ENCODE measurements at regions not wholly inside any gene's neighbourhood (a gene's known extent, or its start where the extent isn't known, plus 50 kb on each side); places are given as distances from the start of the nearest gene placed in this dataset.

DNA sequence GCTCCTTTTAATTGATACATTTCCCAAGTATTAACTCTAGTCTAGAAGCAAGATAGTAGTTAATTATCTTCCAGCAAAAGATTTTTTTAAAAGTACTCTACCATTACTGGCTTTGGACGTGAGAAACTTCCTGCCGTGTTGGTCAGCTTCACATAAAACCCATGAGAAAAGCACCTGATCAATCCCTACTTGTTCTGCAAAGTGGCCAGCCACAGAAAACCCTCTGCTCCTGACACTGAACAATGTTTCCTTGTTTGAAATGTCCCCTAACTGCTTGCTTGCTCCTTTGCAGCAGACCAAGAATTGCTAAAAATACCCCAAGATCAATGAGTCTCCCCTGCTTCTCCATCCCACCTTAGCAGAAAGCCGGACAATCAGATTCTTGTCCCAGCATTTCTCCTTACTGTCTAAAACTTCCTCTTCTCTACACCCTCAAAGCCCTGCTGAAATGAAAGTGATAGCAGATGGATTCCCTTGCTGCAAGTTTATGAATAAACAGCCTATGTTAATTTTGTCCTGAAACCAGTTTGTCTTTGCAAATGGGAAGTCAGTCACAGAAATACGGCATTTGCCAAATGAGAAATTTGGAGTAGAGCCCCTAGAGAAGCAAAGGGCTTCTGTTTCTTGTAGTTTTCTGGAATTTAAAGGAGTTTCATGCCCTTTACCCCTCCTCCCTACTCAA, 207.1 kb upstream of the ARHGAP20 start:
- WGBS, 2 donors = 61 to 63% methylated on average over 4 of the region's 4 CpGs
- Histone ChIP-seq H3K4me3 (no peak overlapping the region), H3K9me3 (peaks cover 0 to 11% (median 0%) of the 10 kb centered on the region in 11 donors), H3K27me3 (no peaks in the 10 kb centered on the region), H3K27ac (no peak overlapping the region), H3K36me3 (no peaks in the 10 kb centered on the region), H3K4me1 (peaks cover 0 to 9% (median 0%) of the 10 kb centered on the region in 9 donors)
- intact Hi-C loops (cut with DNase I) = no loop called here
- no peak for DNase-seq
- TF ChIP-seq, protein P1, sequence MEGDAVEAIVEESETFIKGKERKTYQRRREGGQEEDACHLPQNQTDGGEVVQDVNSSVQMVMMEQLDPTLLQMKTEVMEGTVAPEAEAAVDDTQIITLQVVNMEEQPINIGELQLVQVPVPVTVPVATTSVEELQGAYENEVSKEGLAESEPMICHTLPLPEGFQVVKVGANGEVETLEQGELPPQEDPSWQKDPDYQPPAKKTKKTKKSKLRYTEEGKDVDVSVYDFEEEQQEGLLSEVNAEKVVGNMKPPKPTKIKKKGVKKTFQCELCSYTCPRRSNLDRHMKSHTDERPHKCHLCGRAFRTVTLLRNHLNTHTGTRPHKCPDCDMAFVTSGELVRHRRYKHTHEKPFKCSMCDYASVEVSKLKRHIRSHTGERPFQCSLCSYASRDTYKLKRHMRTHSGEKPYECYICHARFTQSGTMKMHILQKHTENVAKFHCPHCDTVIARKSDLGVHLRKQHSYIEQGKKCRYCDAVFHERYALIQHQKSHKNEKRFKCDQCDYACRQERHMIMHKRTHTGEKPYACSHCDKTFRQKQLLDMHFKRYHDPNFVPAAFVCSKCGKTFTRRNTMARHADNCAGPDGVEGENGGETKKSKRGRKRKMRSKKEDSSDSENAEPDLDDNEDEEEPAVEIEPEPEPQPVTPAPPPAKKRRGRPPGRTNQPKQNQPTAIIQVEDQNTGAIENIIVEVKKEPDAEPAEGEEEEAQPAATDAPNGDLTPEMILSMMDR (IDR thresholded peaks at IDR 0.05) = no peak
- ATAC-seq = no peak

DNA sequence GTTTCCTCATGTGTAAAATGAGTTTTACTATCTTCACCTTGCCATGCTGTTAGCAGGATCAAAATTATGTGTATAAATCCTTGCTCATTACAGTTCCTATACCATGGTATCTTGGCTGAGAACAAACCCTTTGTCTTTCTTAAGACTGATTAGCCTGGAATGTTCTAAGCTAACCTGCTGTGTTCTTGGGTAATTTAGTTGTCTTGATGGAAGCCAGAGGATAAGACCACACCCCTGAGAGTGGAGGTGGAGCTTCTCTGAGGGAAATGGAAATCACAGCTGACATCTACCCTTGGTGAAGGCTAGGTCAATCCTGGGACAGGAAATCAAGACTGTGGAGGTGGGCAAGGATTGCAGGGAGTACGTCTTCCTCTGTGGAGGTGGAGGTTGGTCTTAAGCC, 206.1 kb upstream of the ARHGAP20 start:
- no peak overlapping the region for H3K4me3 ChIP-seq
- DNase-seq (no peak), ATAC-seq (no peak)
- H3K4me1 ChIP-seq = peaks cover 0 to 9% (median 0%) of the 10 kb centered on the region in 9 donors
- H3K36me3 ChIP-seq = no peaks in the 10 kb centered on the region
- no peaks in the 10 kb centered on the region for H3K27me3 ChIP-seq
- TF ChIP-seq, protein P1 (IDR thresholded peaks at IDR 0.05) = no peak
- intact Hi-C loops (cut with DNase I) = no loop called here
- peaks cover 0 to 11% (median 0%) of the 10 kb centered on the region in 11 donors for H3K9me3 ChIP-seq
- WGBS, 2 donors = 56 to 82% methylated on average over 1 of the region's 1 CpG
- H3K27ac ChIP-seq = no peak overlapping the region

GRCh38 chr11:110912437-110912836, 200.2 kb upstream of the ARHGAP20 start:
- TF ChIP-seq, protein P1 (IDR thresholded peaks at IDR 0.05) = no peak
- no peaks in the 10 kb centered on the region for H3K27me3 ChIP-seq
- DNase-seq (no peak), ATAC-seq (no peak)
- peaks cover 0 to 12% (median 0%) of the 10 kb centered on the region in 9 donors for H3K4me1 ChIP-seq
- no peak overlapping the region for H3K4me3 ChIP-seq
- no peak overlapping the region for H3K27ac ChIP-seq
- peaks cover 0 to 11% (median 0%) of the 10 kb centered on the region in 11 donors for H3K9me3 ChIP-seq
- H3K36me3 ChIP-seq = no peaks in the 10 kb centered on the region
- intact Hi-C loops (cut with DNase I) = no loop called here
- 64 to 70% methylated on average over 3 of the region's 3 CpGs for whole genome bisulfite sequencing, 2 donors

- Histone ChIP-seq H3K36me3 (no peaks in the 10 kb centered on the region), H3K27ac (no peak overlapping the region), H3K9me3 (no peaks in the 10 kb centered on the region), H3K27me3 (no peaks in the 10 kb centered on the region), H3K4me1 (peaks cover 0 to 17% (median 0%) of the 10 kb centered on the region in 9 donors), H3K4me3 (no peak overlapping the region)
- no peak for ATAC-seq
- TF ChIP-seq, protein P1 (IDR thresholded peaks at IDR 0.05) = no peak
- no peak for DNase-seq
- WGBS, 2 donors = 74% methylated on average over 2 of the region's 2 CpGs
- intact Hi-C loops (cut with DNase I) = no loop called here
Measured at GRCh38 chr11:110910384-110910783, 198.1 kb upstream of the ARHGAP20 start.
